CD4-positive, alpha-beta T cell treated with Interleukin-17A for 1 hour (primary cell): ENCODE measurements at regions not wholly inside any gene's neighbourhood (a gene's known extent, or its start where the extent isn't known, plus 50 kb on each side); places are given as distances from the start of the nearest gene placed in this dataset.
"Not testable (repeated sequence)": the region's sequence is repeated elsewhere in the genome, so short reads cannot be mapped to it uniquely, and the experiment has no call there.

ENCODE experiments used
- DNase-seq: peaks from one replicate; pipeline ENCODE4 v3.0.0-alpha.2; 2020

- DNase-seq: no peak
Observed at GRCh38 chr15:87722941-87723691, 533.4 kb downstream of the NTRK3 start.

- no peak for DNase-seq
Observed at GRCh38 chr15:87720235-87720634, 536.3 kb downstream of the NTRK3 start.

- DNase-seq: no peak
Observed at GRCh38 chr15:87716422-87716821, 540.1 kb downstream of the NTRK3 start.

GRCh38 chr15:87715252-87715651 is 541.3 kb downstream of the NTRK3 start:
- DNase-seq: no peak

- no peak for DNase-seq
Observed at GRCh38 chr15:87713475-87713879, 543.1 kb downstream of the NTRK3 start.

GRCh38 chr15:87712211-87712610 is 544.3 kb downstream of the NTRK3 start:
- DNase-seq: no peak

- DNase-seq: no peak
Observed at GRCh38 chr15:87711026-87711425, 545.5 kb downstream of the NTRK3 start.

- DNase-seq: no peak
Observed at GRCh38 chr15:87710406-87710805, 546.1 kb downstream of the NTRK3 start.

GRCh38 chr15:87707566-87708130 is 548.9 kb downstream of the NTRK3 start:
- no peak for DNase-seq

GRCh38 chr15:87707071-87707470 is 549.5 kb downstream of the NTRK3 start:
- DNase-seq: no peak

- no peak for DNase-seq
Observed at GRCh38 chr15:87706001-87706400, 550.5 kb downstream of the NTRK3 start.

- DNase-seq: no peak
Observed at GRCh38 chr15:87704276-87704675, 552.3 kb downstream of the NTRK3 start.

GRCh38 chr15:87703327-87704111 is 553.0 kb downstream of the NTRK3 start:
- DNase-seq: no peak

GRCh38 chr15:87702270-87702669 is 554.3 kb downstream of the NTRK3 start:
- no peak for DNase-seq

GRCh38 chr15:87698467-87698866 is 558.1 kb downstream of the NTRK3 start:
- not testable (repeated sequence) for DNase-seq

- DNase-seq: no peak
Observed at GRCh38 chr15:87689716-87690115, 566.8 kb downstream of the NTRK3 start.

GRCh38 chr15:87687523-87687870 is 569.0 kb downstream of the NTRK3 start:
- DNase-seq: no peak

GRCh38 chr15:87686841-87687522 is 569.6 kb downstream of the NTRK3 start:
- DNase-seq: no peak

- no peak for DNase-seq
Observed at GRCh38 chr15:87686339-87686738, 570.2 kb downstream of the NTRK3 start.

GRCh38 chr15:87682527-87682926 is 574.0 kb downstream of the NTRK3 start:
- DNase-seq: no peak

GRCh38 chr15:87681104-87681503 is 575.4 kb downstream of the NTRK3 start:
- DNase-seq: peak; percentile 6

GRCh38 chr15:87680208-87680607 is 576.3 kb downstream of the NTRK3 start:
- no peak for DNase-seq

GRCh38 chr15:87675271-87675670 is 581.3 kb downstream of the NTRK3 start:
- DNase-seq: no peak
